ENCODE measurements at regions not wholly inside any gene's neighbourhood (a gene's known extent, or its start where the extent isn't known, plus 50 kb on each side); places are given as distances from the start of the nearest gene placed in this dataset.
"Not testable (repeated sequence)": the region's sequence is repeated elsewhere in the genome, so short reads cannot be mapped to it uniquely, and the experiment has no call there.

GRCh38 chr5:109538692-109539091, 128.9 kb upstream of the PJA2 start:
- TF ChIP-seq, protein P1, sequence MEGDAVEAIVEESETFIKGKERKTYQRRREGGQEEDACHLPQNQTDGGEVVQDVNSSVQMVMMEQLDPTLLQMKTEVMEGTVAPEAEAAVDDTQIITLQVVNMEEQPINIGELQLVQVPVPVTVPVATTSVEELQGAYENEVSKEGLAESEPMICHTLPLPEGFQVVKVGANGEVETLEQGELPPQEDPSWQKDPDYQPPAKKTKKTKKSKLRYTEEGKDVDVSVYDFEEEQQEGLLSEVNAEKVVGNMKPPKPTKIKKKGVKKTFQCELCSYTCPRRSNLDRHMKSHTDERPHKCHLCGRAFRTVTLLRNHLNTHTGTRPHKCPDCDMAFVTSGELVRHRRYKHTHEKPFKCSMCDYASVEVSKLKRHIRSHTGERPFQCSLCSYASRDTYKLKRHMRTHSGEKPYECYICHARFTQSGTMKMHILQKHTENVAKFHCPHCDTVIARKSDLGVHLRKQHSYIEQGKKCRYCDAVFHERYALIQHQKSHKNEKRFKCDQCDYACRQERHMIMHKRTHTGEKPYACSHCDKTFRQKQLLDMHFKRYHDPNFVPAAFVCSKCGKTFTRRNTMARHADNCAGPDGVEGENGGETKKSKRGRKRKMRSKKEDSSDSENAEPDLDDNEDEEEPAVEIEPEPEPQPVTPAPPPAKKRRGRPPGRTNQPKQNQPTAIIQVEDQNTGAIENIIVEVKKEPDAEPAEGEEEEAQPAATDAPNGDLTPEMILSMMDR (IDR thresholded peaks at IDR 0.05 in 4 of 5, conservative IDR thresholded peaks at IDR 0.05 in 1 of 5): not testable (repeated sequence)
- TF ChIP-seq POLR2A (IDR thresholded peaks at IDR 0.05): not testable (repeated sequence)
